BJ (cell line): ENCODE measurements at regions not wholly inside any gene's neighbourhood (a gene's known extent, or its start where the extent isn't known, plus 50 kb on each side); places are given as distances from the start of the nearest gene placed in this dataset.

Experiments used
- CTCF ChIA-PET: fragments of 350-600 bp; formaldehyde crosslinking; extraction: SDS; loops from one replicate; lab custom pipeline; 2021; ENCODE audit warnings: antibody characterized with exemption, inconsistent platforms; lab: Yijun Ruan, JAX
- POLR2A ChIA-PET: fragments of 300-600 bp; sonication (Branson Sonifier 250); formaldehyde crosslinking; extraction: SDS; loops from one replicate; lab custom pipeline; 2021; ENCODE audit warnings: antibody characterized with exemption; lab: Charles Lee
- DNase-seq: peaks from one replicate; pipeline ENCODE4 v3.0.0-alpha.2; 2011; ENCODE audit warnings: low read depth
- H3K27me3 ChIP-seq: 2 replicates; pipeline ENCODE4 v1.6.0; 2011; ENCODE audit warnings: low read length; ENCODE audit not compliant: control insufficient read depth, insufficient read depth
- H3K36me3 ChIP-seq: 2 replicates; pipeline ENCODE4 v1.5.1; 2011; ENCODE audit warnings: low read length; ENCODE audit not compliant: control insufficient read depth, insufficient read depth
- H3K4me3 ChIP-seq: 2 replicates; pipeline ENCODE4 v1.5.1; 2011; ENCODE audit warnings: low read depth, mild to moderate bottlenecking, control low read depth, low read length
- CTCF ChIP-seq: IDR thresholded peaks from 2 replicates; pipeline ENCODE4 v1.5.1; 2011; ENCODE audit warnings: low read depth, mild to moderate bottlenecking, control low read depth, inconsistent platforms, low read length, moderate library complexity; ENCODE audit not compliant: insufficient read depth

GRCh38 chr1:81118550-81118949 is 682.2 kb upstream of the ADGRL2 start:
- POLR2A ChIA-PET = no interaction called here
- no peak overlapping the region for H3K4me3 ChIP-seq

GRCh38 chr1:81115422-81115821 is 685.3 kb upstream of the ADGRL2 start:
- no peaks in the 10 kb centered on the region for H3K27me3 ChIP-seq
- H3K36me3 ChIP-seq = no peaks in the 10 kb centered on the region
- no peak for DNase-seq
- ChIA-PET POLR2A (no interaction called here), CTCF (interaction anchor here (0.7 to 0.9 kb wide), 2 partner anchors 12 to 14 kb away, joined by 3 read pairs; no protein-coding TSS in a partner anchor)
- TF ChIP-seq CTCF = no peak
- H3K4me3 ChIP-seq = no peak overlapping the region

More at GRCh38 chr1:81118550-81118949, 682.2 kb upstream of the ADGRL2 start:
- H3K36me3 ChIP-seq = no peaks in the 10 kb centered on the region
- DNase-seq = no peak
- TF ChIP-seq CTCF = no peak
- CTCF ChIA-PET = interaction anchor here (0.7 kb wide), 1 partner anchor 29 kb away, joined by 3 read pairs; no protein-coding TSS in a partner anchor
- no peaks in the 10 kb centered on the region for H3K27me3 ChIP-seq

- no peaks in the 10 kb centered on the region for H3K36me3 ChIP-seq
- TF ChIP-seq CTCF = no peak
- no peak overlapping the region for H3K4me3 ChIP-seq
- no peak for DNase-seq
- no peaks in the 10 kb centered on the region for H3K27me3 ChIP-seq
- ChIA-PET CTCF (interaction anchor here (0.5 to 2.8 kb wide), 3 partner anchors 15 to 233 kb away, joined by 3 to 8 read pairs (median 5); no protein-coding TSS in a partner anchor), POLR2A (interaction anchor here (0.7 kb wide), 1 partner anchor 1868 kb away, joined by 3 read pairs; no protein-coding TSS in a partner anchor)
Observed at GRCh38 chr1:81114191-81114590, 686.5 kb upstream of the ADGRL2 start.

- no peak overlapping the region for H3K4me3 ChIP-seq
- no peaks in the 10 kb centered on the region for H3K27me3 ChIP-seq
- no peak for TF ChIP-seq CTCF
- POLR2A ChIA-PET = interaction anchor here (0.7 kb wide), 1 partner anchor 1867 kb away, joined by 3 read pairs; no protein-coding TSS in a partner anchor
- no peaks in the 10 kb centered on the region for H3K36me3 ChIP-seq
- CTCF ChIA-PET = interaction anchor here (0.7 to 2.8 kb wide), 2 partner anchors 15 to 115 kb away, joined by 5 to 8 read pairs; no protein-coding TSS in a partner anchor
- peak; percentile 28 for DNase-seq
Observed at GRCh38 chr1:81113688-81114087, 687.0 kb upstream of the ADGRL2 start.

- POLR2A ChIA-PET = no interaction called here
Observed at GRCh38 chr1:81111818-81112217, 688.9 kb upstream of the ADGRL2 start.

More at GRCh38 chr1:81111818-81112217, 688.9 kb upstream of the ADGRL2 start:
- Histone ChIP-seq H3K4me3 (no peak overlapping the region), H3K27me3 (no peaks in the 10 kb centered on the region), H3K36me3 (no peaks in the 10 kb centered on the region)
- peak; percentile 11 for DNase-seq
- CTCF ChIA-PET = interaction anchor here (1.5 to 2.8 kb wide), 2 partner anchors 9 to 17 kb away, joined by 5 to 8 read pairs; no protein-coding TSS in a partner anchor
- TF ChIP-seq CTCF = no peak
